ENCODE measurements at regions not wholly inside any gene's neighbourhood (a gene's known extent, or its start where the extent isn't known, plus 50 kb on each side); places are given as distances from the start of the nearest gene placed in this dataset.

GRCh38 chr16:26295625-26296304, 604.0 kb downstream of the HS3ST4 start:
- DNase-seq: no peak

- no peak for DNase-seq
Measured at GRCh38 chr16:26301516-26301915, 609.8 kb downstream of the HS3ST4 start.

- no peak for DNase-seq
Measured at GRCh38 chr16:26316683-26317464, 625.1 kb downstream of the HS3ST4 start.

GRCh38 chr16:26317885-26318284, 626.1 kb downstream of the HS3ST4 start:
- peak; percentile 31 for DNase-seq

GRCh38 chr16:26330654-26331053, 638.9 kb downstream of the HS3ST4 start:
- no peak for DNase-seq

- DNase-seq: no peak
Measured at GRCh38 chr16:26334218-26335111, 642.7 kb downstream of the HS3ST4 start.

- no peak for DNase-seq
Measured at GRCh38 chr16:26335236-26335853, 643.6 kb downstream of the HS3ST4 start.

- DNase-seq: no peak
Measured at GRCh38 chr16:26342621-26343020, 650.9 kb downstream of the HS3ST4 start.

- DNase-seq: no peak
Measured at GRCh38 chr16:26344240-26344776, 652.5 kb downstream of the HS3ST4 start.

- no peak for DNase-seq
Measured at GRCh38 chr16:26344976-26345375, 653.2 kb downstream of the HS3ST4 start.

- DNase-seq: no peak
Measured at GRCh38 chr16:26345966-26346365, 654.2 kb downstream of the HS3ST4 start.

GRCh38 chr16:26348095-26348494, 656.3 kb downstream of the HS3ST4 start:
- DNase-seq: no peak

- DNase-seq: no peak
Measured at GRCh38 chr16:26360867-26361266, 669.1 kb downstream of the HS3ST4 start.

- DNase-seq: no peak
Measured at GRCh38 chr16:26363581-26363980, 671.8 kb downstream of the HS3ST4 start.

GRCh38 chr16:26365161-26365940, 673.6 kb downstream of the HS3ST4 start:
- DNase-seq: peak; percentile 74

- DNase-seq: no peak
Measured at GRCh38 chr16:26371349-26371869, 679.6 kb downstream of the HS3ST4 start.

GRCh38 chr16:26374279-26374925, 682.6 kb downstream of the HS3ST4 start:
- no peak for DNase-seq

GRCh38 chr16:26382586-26382985, 684.1 kb upstream of the C16orf82 start:
- peak; percentile 87 for DNase-seq

- peak; percentile 60 for DNase-seq
Measured at GRCh38 chr16:26386096-26386495, 680.6 kb upstream of the C16orf82 start.

GRCh38 chr16:26391833-26392232, 674.9 kb upstream of the C16orf82 start:
- no peak for DNase-seq

GRCh38 chr16:26394409-26394808, 672.3 kb upstream of the C16orf82 start:
- no peak for DNase-seq

All from NCI-H2029 (cell line).